Cardiac fibroblast (primary cell): ENCODE measurements at regions not wholly inside any gene's neighbourhood (a gene's known extent, or its start where the extent isn't known, plus 50 kb on each side); places are given as distances from the start of the nearest gene placed in this dataset.
A peak's percentile ranks its signal among the peaks of the same experiment; 100 is the strongest.

Experiments used
- DNase-seq, 2 donors: peaks; one replicate each; pipeline versions ENCODE4 v3.0.0 to v3.0.0-alpha.2; 2010; ENCODE audit warnings: low read depth in 2 of 2
- H3K4me3 ChIP-seq, 2 donors: replicated peaks in 1 of 2; 1 replicate in 1 of 2; 2 replicates in 1 of 2; pipeline ENCODE4 v1.5.1; 2011; ENCODE audit warnings: low read depth in 2 of 2, low read length in 2 of 2, mild to moderate bottlenecking in 2 of 2, moderate library complexity in 1 of 2
- TF ChIP-seq, protein P1 (sequence below): IDR thresholded peaks from one replicate; pipeline ENCODE4 v1.5.1; 2011; ENCODE audit warnings: low read depth, mild to moderate bottlenecking, low read length, inconsistent platforms

DNA sequence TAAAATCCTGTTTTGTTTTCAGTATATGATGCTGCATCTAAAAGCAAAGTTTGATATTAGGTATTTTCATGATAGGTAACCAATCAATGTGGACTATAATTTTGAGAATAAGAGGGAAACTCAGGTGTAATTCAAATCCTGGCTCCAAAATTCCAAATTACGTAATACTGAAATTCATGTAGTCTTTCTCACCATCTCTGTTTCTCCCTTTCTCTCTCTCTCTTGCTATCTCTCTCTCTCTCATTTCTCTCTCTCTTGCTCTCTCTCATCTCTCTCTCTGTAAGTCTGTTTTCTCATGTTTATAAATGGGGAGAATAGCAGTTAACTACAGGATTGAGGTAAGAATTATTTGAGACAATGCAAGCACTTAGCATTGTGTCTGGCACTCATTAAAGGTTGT is 401.1 kb upstream of the TLE4 start:
- H3K4me3 ChIP-seq: no peak overlapping the region
- TF ChIP-seq, protein P1, sequence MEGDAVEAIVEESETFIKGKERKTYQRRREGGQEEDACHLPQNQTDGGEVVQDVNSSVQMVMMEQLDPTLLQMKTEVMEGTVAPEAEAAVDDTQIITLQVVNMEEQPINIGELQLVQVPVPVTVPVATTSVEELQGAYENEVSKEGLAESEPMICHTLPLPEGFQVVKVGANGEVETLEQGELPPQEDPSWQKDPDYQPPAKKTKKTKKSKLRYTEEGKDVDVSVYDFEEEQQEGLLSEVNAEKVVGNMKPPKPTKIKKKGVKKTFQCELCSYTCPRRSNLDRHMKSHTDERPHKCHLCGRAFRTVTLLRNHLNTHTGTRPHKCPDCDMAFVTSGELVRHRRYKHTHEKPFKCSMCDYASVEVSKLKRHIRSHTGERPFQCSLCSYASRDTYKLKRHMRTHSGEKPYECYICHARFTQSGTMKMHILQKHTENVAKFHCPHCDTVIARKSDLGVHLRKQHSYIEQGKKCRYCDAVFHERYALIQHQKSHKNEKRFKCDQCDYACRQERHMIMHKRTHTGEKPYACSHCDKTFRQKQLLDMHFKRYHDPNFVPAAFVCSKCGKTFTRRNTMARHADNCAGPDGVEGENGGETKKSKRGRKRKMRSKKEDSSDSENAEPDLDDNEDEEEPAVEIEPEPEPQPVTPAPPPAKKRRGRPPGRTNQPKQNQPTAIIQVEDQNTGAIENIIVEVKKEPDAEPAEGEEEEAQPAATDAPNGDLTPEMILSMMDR: no peak
- no peak for DNase-seq

DNA sequence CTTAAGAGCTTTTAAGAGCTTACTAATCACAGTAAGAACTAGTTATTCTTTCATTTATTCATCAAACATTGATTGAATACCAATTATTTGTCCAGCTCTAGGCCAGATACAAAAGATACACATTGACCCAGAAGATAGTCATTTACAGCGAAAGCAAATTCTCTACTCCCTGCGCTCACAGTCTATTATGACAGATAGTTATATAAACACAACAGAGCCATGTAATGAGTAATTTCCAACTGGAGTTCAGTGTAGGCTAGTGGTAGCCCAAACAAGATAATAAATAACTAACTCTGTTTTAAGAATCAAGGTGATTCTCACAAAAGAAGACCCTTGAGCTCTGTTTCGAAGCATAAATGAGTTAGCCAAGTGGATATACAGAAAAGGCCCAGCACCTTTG is 397.8 kb upstream of the TLE4 start:
- no peak for DNase-seq
- H3K4me3 ChIP-seq: no peak overlapping the region
- TF ChIP-seq, protein P1: no peak

DNA sequence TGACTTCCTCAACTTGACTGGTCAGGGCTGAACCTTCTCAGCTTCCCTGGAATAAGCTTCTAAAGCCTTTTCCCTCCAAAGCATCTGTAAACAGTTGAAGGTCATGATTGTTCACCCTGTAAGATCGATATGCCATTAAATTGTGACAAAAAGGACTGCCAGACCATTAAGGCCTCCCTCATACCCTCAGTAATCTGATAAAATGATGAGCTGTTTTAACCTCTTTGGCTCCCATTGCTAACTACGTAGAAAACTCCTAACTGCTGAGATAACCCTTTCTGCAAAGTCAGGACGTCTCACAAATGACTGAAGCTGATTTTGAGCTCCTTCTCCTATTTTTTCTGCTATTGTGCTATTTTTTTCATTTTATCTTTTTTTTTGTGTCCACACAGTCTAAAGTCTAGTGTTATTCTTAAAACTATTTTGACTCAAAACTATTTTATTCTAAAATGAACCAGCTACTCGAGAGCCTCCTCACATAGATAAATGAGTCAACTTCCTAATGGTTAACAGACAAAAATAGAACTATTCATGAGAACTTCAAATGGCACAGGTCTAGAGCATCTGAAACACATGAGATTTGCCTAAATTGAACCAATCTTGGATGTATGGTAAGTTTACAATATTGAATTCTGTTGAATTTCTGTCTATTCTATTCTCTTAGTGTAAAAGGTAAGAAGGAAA is 395.6 kb upstream of the TLE4 start:
- TF ChIP-seq, protein P1: no peak
- DNase-seq: no peak
- no peak overlapping the region for H3K4me3 ChIP-seq

DNA sequence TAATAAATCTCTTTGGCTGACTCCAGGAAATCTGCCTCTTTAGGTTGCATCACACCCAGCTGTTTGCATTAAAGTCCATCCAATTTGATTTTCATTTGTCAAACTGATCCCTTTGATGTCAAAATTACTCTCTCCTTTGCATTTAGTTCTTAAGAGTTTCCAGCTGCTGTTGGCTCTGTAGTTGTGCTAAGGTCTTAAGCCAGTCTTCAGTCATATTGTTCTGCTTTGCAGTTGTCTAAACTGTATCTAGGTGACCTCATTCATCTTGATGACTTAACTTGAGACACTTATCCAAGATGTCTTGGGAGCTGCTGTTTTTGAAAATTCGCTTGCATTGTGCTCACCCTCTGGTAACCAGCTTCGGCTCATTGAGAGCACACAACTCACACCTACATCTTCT is 386.9 kb upstream of the TLE4 start:
- TF ChIP-seq, protein P1: no peak
- DNase-seq: no peak
- no peak overlapping the region for H3K4me3 ChIP-seq

DNA sequence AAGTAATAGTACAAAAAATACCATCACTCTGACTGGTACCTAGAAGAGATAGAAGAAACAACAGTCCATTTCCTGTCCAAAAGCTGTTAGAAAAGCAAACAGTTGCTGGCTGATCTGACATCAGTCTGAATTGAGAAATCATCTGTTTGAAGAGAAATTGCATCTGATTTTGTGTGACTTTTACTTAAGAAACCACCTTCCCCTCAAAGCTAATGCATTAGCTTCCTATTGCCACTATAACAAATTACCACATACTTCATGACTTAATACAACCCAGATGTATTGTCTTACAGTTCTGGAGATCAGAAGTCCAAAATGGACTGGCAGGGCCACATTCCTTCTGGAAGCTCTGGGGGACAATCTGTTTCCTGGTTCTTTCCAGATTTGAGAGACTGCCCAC is 385.9 kb upstream of the TLE4 start:
- no peak overlapping the region for H3K4me3 ChIP-seq
- peak; percentile 60 to 77 for DNase-seq
- TF ChIP-seq, protein P1: no peak

DNA sequence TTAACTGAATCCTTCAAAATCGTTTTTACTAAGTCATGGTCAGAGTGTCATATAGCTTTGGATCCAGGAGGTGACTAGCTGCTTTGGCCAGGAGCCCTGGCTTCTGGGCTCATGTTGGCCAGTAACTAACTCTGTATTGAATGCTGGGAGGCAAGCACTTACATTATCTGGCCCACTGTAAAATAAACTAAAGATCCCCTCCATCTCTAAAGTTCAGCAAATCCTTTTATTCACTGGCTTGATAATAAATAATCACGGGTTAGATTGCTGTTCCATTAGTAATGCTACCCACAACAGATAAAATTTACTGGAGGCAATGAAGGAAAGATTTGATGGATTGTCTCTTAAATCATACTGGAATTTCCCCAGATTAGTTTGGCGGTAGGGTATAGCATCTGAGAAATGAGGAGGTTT is 382.2 kb upstream of the TLE4 start:
- no peak overlapping the region for H3K4me3 ChIP-seq
- peak; percentile 53 to 76 for DNase-seq
- TF ChIP-seq, protein P1: no peak

DNA sequence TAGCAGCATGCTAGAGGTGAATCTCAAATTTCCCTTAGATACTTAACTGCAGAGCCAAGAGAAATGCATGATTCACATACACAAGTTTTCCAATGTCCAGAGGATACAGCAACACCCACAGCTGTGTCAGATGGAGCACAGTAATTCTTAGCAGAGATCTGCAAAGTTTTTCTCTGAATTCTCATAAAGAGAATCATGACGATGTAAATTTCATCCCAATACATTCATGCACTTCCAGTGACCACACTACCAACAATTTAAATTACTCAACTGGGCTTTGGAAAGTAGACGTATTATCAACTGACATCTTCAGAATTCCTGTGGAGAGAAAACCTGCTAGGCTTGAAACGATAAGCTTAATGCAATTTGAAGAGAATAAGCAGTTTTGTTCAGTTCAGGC is 378.8 kb upstream of the TLE4 start:
- TF ChIP-seq, protein P1: no peak
- peak; percentile 22 to 54 for DNase-seq
- no peak overlapping the region for H3K4me3 ChIP-seq
